OCI-LY7 (cell line): ENCODE measurements at regions not wholly inside any gene's neighbourhood (a gene's known extent, or its start where the extent isn't known, plus 50 kb on each side); places are given as distances from the start of the nearest gene placed in this dataset.

Experiments
- EZH2phosphoT487 ChIP-seq: fragments of 200-600 bp; sonication (generic); IDR thresholded peaks from 2 replicates; pipeline ENCODE4 v1.6.1; 2018; ENCODE audit warnings: low read depth, borderline replicate concordance, mild to moderate bottlenecking, mixed run types, antibody characterized with exemption, low read length, moderate library complexity, mixed read lengths
- TF ChIP-seq, protein P1 (sequence below): fragments of 200-600 bp; sonication (generic); conservative IDR thresholded peaks from 2 replicates; pipeline ENCODE4 v1.5.1; 2014; ENCODE audit warnings: mild to moderate bottlenecking, antibody characterized with exemption, low read length, moderate library complexity, mixed read lengths

DNA sequence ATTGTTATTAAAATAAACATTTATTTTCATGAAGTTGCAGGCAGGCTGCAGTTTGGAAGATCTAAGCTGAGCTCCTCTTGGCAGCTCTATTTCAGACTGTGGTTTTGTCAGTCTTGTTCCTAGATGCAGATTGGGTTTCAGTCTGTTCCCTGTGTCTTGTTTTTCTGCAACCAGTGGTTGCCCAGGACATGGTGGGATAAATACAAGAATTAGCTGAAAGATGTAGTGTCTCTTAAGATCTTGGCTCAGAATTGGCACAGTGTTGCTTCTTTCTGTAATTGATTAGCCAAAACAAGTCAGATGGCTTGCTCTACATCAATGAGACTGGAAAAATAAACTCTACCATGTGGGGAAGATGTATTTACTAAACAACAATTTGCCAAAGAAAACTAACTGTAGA is 283.0 kb upstream of the BOD1L1 start:
- no peak for TF ChIP-seq EZH2phosphoT487
- TF ChIP-seq, protein P1, sequence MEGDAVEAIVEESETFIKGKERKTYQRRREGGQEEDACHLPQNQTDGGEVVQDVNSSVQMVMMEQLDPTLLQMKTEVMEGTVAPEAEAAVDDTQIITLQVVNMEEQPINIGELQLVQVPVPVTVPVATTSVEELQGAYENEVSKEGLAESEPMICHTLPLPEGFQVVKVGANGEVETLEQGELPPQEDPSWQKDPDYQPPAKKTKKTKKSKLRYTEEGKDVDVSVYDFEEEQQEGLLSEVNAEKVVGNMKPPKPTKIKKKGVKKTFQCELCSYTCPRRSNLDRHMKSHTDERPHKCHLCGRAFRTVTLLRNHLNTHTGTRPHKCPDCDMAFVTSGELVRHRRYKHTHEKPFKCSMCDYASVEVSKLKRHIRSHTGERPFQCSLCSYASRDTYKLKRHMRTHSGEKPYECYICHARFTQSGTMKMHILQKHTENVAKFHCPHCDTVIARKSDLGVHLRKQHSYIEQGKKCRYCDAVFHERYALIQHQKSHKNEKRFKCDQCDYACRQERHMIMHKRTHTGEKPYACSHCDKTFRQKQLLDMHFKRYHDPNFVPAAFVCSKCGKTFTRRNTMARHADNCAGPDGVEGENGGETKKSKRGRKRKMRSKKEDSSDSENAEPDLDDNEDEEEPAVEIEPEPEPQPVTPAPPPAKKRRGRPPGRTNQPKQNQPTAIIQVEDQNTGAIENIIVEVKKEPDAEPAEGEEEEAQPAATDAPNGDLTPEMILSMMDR, result no peak
